ENCODE measurements at regions not wholly inside any gene's neighbourhood (a gene's known extent, or its start where the extent isn't known, plus 50 kb on each side); places are given as distances from the start of the nearest gene placed in this dataset.

DNA sequence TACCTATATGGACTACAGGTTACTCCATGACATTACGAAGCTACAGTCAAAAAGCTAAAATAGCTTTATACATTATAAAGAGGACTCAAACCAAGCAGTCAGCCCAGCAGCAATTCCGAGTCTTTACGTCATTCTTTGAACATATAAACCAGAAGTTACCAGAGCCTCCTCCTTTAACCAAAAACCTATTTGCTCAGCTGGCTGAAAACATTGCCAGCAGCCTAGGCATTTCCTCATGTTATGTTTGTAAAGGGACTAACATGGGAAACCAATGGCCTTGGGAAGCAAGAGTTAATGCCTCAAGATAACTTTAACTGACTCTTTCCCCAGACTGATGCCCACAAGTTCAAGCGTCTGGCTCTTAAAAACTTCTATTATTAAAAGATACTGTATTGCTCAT lies 104.1 kb upstream of the ZNF492 start:
- TF ChIP-seq EZH2 (IDR thresholded peaks at IDR 0.05) (no peak), EZH2phosphoT487 (IDR thresholded peaks at IDR 0.05) (no peak)
- TF ChIP-seq, protein P1, sequence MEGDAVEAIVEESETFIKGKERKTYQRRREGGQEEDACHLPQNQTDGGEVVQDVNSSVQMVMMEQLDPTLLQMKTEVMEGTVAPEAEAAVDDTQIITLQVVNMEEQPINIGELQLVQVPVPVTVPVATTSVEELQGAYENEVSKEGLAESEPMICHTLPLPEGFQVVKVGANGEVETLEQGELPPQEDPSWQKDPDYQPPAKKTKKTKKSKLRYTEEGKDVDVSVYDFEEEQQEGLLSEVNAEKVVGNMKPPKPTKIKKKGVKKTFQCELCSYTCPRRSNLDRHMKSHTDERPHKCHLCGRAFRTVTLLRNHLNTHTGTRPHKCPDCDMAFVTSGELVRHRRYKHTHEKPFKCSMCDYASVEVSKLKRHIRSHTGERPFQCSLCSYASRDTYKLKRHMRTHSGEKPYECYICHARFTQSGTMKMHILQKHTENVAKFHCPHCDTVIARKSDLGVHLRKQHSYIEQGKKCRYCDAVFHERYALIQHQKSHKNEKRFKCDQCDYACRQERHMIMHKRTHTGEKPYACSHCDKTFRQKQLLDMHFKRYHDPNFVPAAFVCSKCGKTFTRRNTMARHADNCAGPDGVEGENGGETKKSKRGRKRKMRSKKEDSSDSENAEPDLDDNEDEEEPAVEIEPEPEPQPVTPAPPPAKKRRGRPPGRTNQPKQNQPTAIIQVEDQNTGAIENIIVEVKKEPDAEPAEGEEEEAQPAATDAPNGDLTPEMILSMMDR (IDR thresholded peaks at IDR 0.05), result no peak
- Histone ChIP-seq H4K20me1 (ENCODE audit: low read depth) (no peaks in the 10 kb centered on the region), H3K9ac (no peak overlapping the region), H2AFZ (replicated peaks) (no peak overlapping the region), H3K79me2 (ENCODE audit: low read depth) (no peaks in the 10 kb centered on the region), H3K36me3 (no peaks in the 10 kb centered on the region), H3F3A (ENCODE audit: low read depth) (no peaks in the 10 kb centered on the region), H3K27me3 (no peaks in the 10 kb centered on the region), H3K27ac (no peak overlapping the region), H3K9me3 (ENCODE audit: low read depth) (peaks cover 23% of the 10 kb centered on the region), H3K4me3 (no peak overlapping the region), H3K4me2 (no peak overlapping the region), H3K4me1 (no peaks in the 10 kb centered on the region)
- Mint-ChIP-seq H3K4me3 (no peak overlapping the region), H3K27me3 (ENCODE audit: insufficient read depth, low read depth) (no peaks in the 10 kb centered on the region), H3K27ac (no peak overlapping the region), H3K36me3 (peaks cover 2% of the 10 kb centered on the region), H3K9me3 (peaks cover 60% of the 10 kb centered on the region), H3K4me1 (no peaks in the 10 kb centered on the region)
- DNase-seq (ENCODE audit: low spot score), result no peak

DNA sequence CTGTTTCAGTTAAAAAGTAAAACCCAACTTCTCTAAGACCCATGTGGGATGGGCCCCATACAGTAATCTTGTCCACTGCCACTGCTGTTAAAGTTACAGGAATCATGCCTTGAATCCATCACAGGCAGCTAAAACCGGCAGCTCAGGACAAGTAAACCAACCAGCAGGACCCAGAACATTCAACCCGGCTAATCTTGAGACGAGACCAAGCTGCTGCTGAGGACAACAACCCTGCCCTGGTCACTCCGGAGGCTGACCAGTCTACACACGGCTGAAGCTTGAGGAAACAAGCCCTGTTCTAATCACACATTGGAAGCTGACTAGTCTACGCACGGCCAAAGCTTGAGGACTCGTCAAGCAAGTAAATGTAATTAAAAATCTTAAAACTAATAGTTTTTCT lies 105.2 kb upstream of the ZNF492 start:
- peaks cover 22% of the 10 kb centered on the region for H3K9me3 ChIP-seq (ENCODE audit: low read depth)
- H3K4me3 ChIP-seq, result no peak overlapping the region
- H3K36me3 Mint-ChIP-seq, result peaks cover 2% of the 10 kb centered on the region
- H3K27me3 Mint-ChIP-seq (ENCODE audit: insufficient read depth, low read depth), result no peaks in the 10 kb centered on the region
- H3K79me2 ChIP-seq (ENCODE audit: low read depth), result no peaks in the 10 kb centered on the region
- H3K9ac ChIP-seq, result no peak overlapping the region
- no peaks in the 10 kb centered on the region for H3K4me1 Mint-ChIP-seq
- H3K4me3 Mint-ChIP-seq, result no peak overlapping the region
- no peak overlapping the region for H3K4me2 ChIP-seq
- no peaks in the 10 kb centered on the region for H3F3A ChIP-seq (ENCODE audit: low read depth)
- H3K27me3 ChIP-seq, result no peaks in the 10 kb centered on the region
- H3K27ac Mint-ChIP-seq, result no peak overlapping the region
- H3K9me3 Mint-ChIP-seq, result peaks cover 64% of the 10 kb centered on the region
- no peaks in the 10 kb centered on the region for H3K4me1 ChIP-seq
- no peak for DNase-seq (ENCODE audit: low spot score)
- H2AFZ ChIP-seq (replicated peaks), result no peak overlapping the region
- TF ChIP-seq, protein P1 (IDR thresholded peaks at IDR 0.05), result no peak
- TF ChIP-seq EZH2phosphoT487 (IDR thresholded peaks at IDR 0.05) (no peak), EZH2 (IDR thresholded peaks at IDR 0.05) (no peak)
- no peaks in the 10 kb centered on the region for H3K36me3 ChIP-seq
- no peak overlapping the region for H3K27ac ChIP-seq
- no peaks in the 10 kb centered on the region for H4K20me1 ChIP-seq (ENCODE audit: low read depth)

DNA sequence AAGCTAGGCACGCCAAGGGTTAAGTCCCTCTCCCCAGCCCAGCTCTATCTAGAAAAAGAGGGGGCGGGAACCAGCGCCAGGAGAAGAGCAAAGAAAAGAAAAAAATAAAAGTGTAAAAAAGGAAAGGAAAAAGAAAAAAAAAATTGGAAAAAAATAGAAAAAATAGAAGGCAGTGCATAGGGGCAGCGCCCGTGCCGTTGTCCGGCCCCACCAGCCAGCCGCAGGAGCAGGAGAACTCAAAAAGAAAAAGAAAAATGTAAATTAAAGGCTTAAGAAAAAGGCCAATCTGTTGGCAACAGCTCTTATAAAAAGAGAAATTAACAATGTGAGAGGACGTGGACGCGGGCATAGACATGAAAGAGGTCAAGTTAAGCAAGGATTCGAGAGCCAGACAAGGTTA lies 105.4 kb upstream of the ZNF98 start:
- H3K9me3 Mint-ChIP-seq, result peaks cover 65% of the 10 kb centered on the region
- peaks cover 18% of the 10 kb centered on the region for H3K9me3 ChIP-seq (ENCODE audit: low read depth)

More for the DNA sequence above, 105.4 kb upstream of the ZNF98 start:
- no peaks in the 10 kb centered on the region for H3F3A ChIP-seq (ENCODE audit: low read depth)
- TF ChIP-seq EZH2 (IDR thresholded peaks at IDR 0.05), result no peak
- TF ChIP-seq, protein P1 (IDR thresholded peaks at IDR 0.05), result no peak
- no peak for TF ChIP-seq EZH2phosphoT487 (IDR thresholded peaks at IDR 0.05)
- H2AFZ ChIP-seq (replicated peaks), result no peak overlapping the region
- no peaks in the 10 kb centered on the region for H3K36me3 Mint-ChIP-seq
- H3K4me1 ChIP-seq, result no peaks in the 10 kb centered on the region
- no peaks in the 10 kb centered on the region for H3K36me3 ChIP-seq
- no peaks in the 10 kb centered on the region for H3K79me2 ChIP-seq (ENCODE audit: low read depth)
- H3K9ac ChIP-seq, result no peak overlapping the region
- H3K27me3 Mint-ChIP-seq (ENCODE audit: insufficient read depth, low read depth), result no peaks in the 10 kb centered on the region
- H3K27me3 ChIP-seq, result no peaks in the 10 kb centered on the region
- no peak for DNase-seq (ENCODE audit: low spot score)
- H3K4me3 ChIP-seq, result no peak overlapping the region
- H3K4me2 ChIP-seq, result no peak overlapping the region
- H3K4me1 Mint-ChIP-seq, result no peaks in the 10 kb centered on the region
- H3K4me3 Mint-ChIP-seq, result no peak overlapping the region
- no peaks in the 10 kb centered on the region for H4K20me1 ChIP-seq (ENCODE audit: low read depth)
- H3K27ac Mint-ChIP-seq, result no peak overlapping the region
- H3K27ac ChIP-seq, result no peak overlapping the region

All from neural progenitor cell (in vitro differentiated cells).